Ecto neural progenitor cell (in vitro differentiated cells): ENCODE measurements at regions not wholly inside any gene's neighbourhood (a gene's known extent, or its start where the extent isn't known, plus 50 kb on each side); places are given as distances from the start of the nearest gene placed in this dataset.
"Not testable (repeated sequence)": the region's sequence is repeated elsewhere in the genome, so short reads cannot be mapped to it uniquely, and the experiment has no call there.

ENCODE experiments used
- DNase-seq: peaks from one replicate; pipeline ENCODE4 v3.0.0-alpha.2; 2018; ENCODE audit warnings: low spot score

- DNase-seq, result no peak
Measured at GRCh38 chr10:117492504-117492903, 50.0 kb upstream of the EMX2 start.

GRCh38 chr10:117488004-117488403, 54.5 kb upstream of the EMX2 start:
- DNase-seq, result no peak

GRCh38 chr10:117486606-117487005, 55.9 kb upstream of the EMX2 start:
- no peak for DNase-seq

GRCh38 chr10:117483056-117483590, 59.4 kb upstream of the EMX2 start:
- DNase-seq, result no peak

GRCh38 chr10:117481011-117481410, 61.5 kb upstream of the EMX2 start:
- DNase-seq, result not testable (repeated sequence)

- no peak for DNase-seq
Measured at GRCh38 chr10:117480097-117480496, 62.4 kb upstream of the EMX2 start.

- DNase-seq, result no peak
Measured at GRCh38 chr10:117477961-117478670, 64.4 kb upstream of the EMX2 start.

- DNase-seq, result no peak
Measured at GRCh38 chr10:117477211-117477947, 65.2 kb upstream of the EMX2 start.

GRCh38 chr10:117476716-117477115, 65.8 kb upstream of the EMX2 start:
- DNase-seq, result no peak

- no peak for DNase-seq
Measured at GRCh38 chr10:117476281-117476680, 66.3 kb upstream of the EMX2 start.

- no peak for DNase-seq
Measured at GRCh38 chr10:117472872-117473271, 69.7 kb upstream of the EMX2 start.

- no peak for DNase-seq
Measured at GRCh38 chr10:117471344-117471874, 71.1 kb upstream of the EMX2 start.

GRCh38 chr10:117470733-117471132, 71.8 kb upstream of the EMX2 start:
- DNase-seq, result no peak

- no peak for DNase-seq
Measured at GRCh38 chr10:117468665-117469064, 73.9 kb upstream of the EMX2 start.

- DNase-seq, result no peak
Measured at GRCh38 chr10:117464176-117464575, 78.4 kb upstream of the EMX2 start.

GRCh38 chr10:117463545-117463920, 79.0 kb upstream of the EMX2 start:
- no peak for DNase-seq

- DNase-seq, result no peak
Measured at GRCh38 chr10:117462816-117463544, 79.6 kb upstream of the EMX2 start.

GRCh38 chr10:117462424-117462792, 80.1 kb upstream of the EMX2 start:
- no peak for DNase-seq

- DNase-seq, result no peak
Measured at GRCh38 chr10:117461766-117462423, 80.7 kb upstream of the EMX2 start.

GRCh38 chr10:117460846-117461765, 81.4 kb upstream of the EMX2 start:
- DNase-seq, result no peak

GRCh38 chr10:117458571-117458970, 83.3 kb upstream of the PDZD8 start:
- no peak for DNase-seq
